Left colon (tissue), 2 donors: ENCODE measurements at regions not wholly inside any gene's neighbourhood (a gene's known extent, or its start where the extent isn't known, plus 50 kb on each side); places are given as distances from the start of the nearest gene placed in this dataset.
"Not testable (repeated sequence)": the region's sequence is repeated elsewhere in the genome, so short reads cannot be mapped to it uniquely, and the experiment has no call there.

Source experiments
- ATAC-seq: fragments of 200-7000 bp; cut with Tn5 transposase; one replicate; pipeline ENCODE4 v1.9.1; 2020; ENCODE audit warnings: mild to moderate bottlenecking, moderate library complexity
- DNase-seq, 2 donors: peaks; one replicate each; pipeline ENCODE4 v3.0.0-alpha.2; 2020
- intact Hi-C, 2 donors: fragments of 100-400 bp; cut with DNase I in 1 of 2; cut with micrococcal nuclease in 1 of 2; formaldehyde crosslinking; loops; one replicate each; pipeline versions ENCODE4 v1.11.2 to v1.14.0; 2022; cut with DNase I, micrococcal nuclease
- donor health status: DM: no; HTN: no; CAD: no.
- donor health status: DM: yes; HTN: yes; CAD: no.

GRCh38 chr21:27026501-27026900, 59.6 kb upstream of the ADAMTS5 start:
- ATAC-seq (no peak), DNase-seq (no peak)
- intact Hi-C loops = no loop called here

GRCh38 chr21:27025708-27026107, 58.8 kb upstream of the ADAMTS5 start:
- intact Hi-C loops, DNase-seq, ATAC-seq: not testable (repeated sequence)

- DNase-seq (no peak), ATAC-seq (no peak)
- intact Hi-C loops = no loop called here
Measured at GRCh38 chr21:27024971-27025370, 58.1 kb upstream of the ADAMTS5 start.

- DNase-seq (no peak), ATAC-seq (no peak)
- intact Hi-C loops = no loop called here
Measured at GRCh38 chr21:27024301-27024700, 57.4 kb upstream of the ADAMTS5 start.

GRCh38 chr21:27023186-27023585, 56.3 kb upstream of the ADAMTS5 start:
- DNase-seq (no peak), ATAC-seq (no peak)
- intact Hi-C loops = no loop called here

GRCh38 chr21:27021801-27022200, 54.9 kb upstream of the ADAMTS5 start:
- DNase-seq (no peak), ATAC-seq (no peak)
- intact Hi-C loops = no loop called here

- DNase-seq (no peak), ATAC-seq (no peak)
Measured at GRCh38 chr21:27021046-27021445, 54.2 kb upstream of the ADAMTS5 start.

GRCh38 chr21:27017246-27017645, 50.4 kb upstream of the ADAMTS5 start:
- intact Hi-C loops = no loop called here

More at GRCh38 chr21:27021046-27021445, 54.2 kb upstream of the ADAMTS5 start:
- intact Hi-C loops = no loop called here

More at GRCh38 chr21:27017246-27017645, 50.4 kb upstream of the ADAMTS5 start:
- DNase-seq (no peak), ATAC-seq (no peak)
